Memory B cell (primary cell): ENCODE measurements at regions not wholly inside any gene's neighbourhood (a gene's known extent, or its start where the extent isn't known, plus 50 kb on each side); places are given as distances from the start of the nearest gene placed in this dataset.

ENCODE experiments used
- ATAC-seq: fragments of 150-1000 bp; cut with Tn5 transposase; 2 replicates; pipeline ENCODE4 v1.10.0; 2021; ENCODE audit warnings: low read depth, mild to moderate bottlenecking, moderate library complexity
- DNase-seq, 2 donors: peaks; one replicate each; pipeline ENCODE4 v3.0.0; 2022; ENCODE audit warnings: low spot score in 2 of 2
- H3K27ac Mint-ChIP-seq: one replicate; pipeline ENCODE4 v1.8.0; 2022; ENCODE audit warnings: mild to moderate bottlenecking, moderate library complexity, mixed read lengths
- H3K27me3 Mint-ChIP-seq: one replicate; pipeline ENCODE4 v1.8.0; 2022; ENCODE audit warnings: mixed read lengths
- H3K36me3 Mint-ChIP-seq: one replicate; pipeline ENCODE4 v1.8.0; 2022; ENCODE audit warnings: mild to moderate bottlenecking, mixed read lengths
- H3K4me1 Mint-ChIP-seq: one replicate; pipeline ENCODE4 v1.8.0; 2022; ENCODE audit warnings: mixed read lengths
- H3K4me3 Mint-ChIP-seq: one replicate; pipeline ENCODE4 v1.8.0; 2022; ENCODE audit warnings: mild to moderate bottlenecking, moderate library complexity, mixed read lengths
- H3K9me3 Mint-ChIP-seq: one replicate; pipeline ENCODE4 v1.8.0; 2022; ENCODE audit warnings: mixed read lengths

DNA sequence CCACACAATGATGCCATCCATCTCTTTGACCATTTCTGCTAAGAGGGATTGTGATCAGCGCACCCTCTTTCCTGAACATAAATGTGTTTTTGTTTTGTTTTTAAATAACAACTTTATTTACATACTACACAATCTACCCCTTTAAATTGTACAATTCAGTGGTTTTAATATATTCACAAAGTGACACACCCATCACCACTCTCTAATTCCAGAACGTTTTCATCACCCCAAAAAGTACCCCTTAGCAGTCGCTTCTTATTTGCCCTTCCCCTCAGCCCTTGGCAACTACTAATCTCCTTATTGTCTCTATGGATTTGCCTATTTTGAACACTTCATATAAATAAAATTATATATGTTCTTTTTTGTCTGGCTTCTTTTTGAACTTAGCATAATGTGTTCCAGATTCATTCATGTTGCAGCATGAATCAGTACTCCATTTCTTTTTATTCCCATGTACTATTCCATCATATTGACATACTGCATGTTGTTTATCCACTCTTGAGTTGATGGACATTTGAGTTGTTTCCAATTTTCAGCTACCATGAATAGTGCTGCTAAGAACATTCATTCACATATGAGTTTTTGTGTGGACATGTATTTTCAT, 150.9 kb upstream of the NABP1 start:
- Mint-ChIP-seq H3K4me3 (no peak overlapping the region), H3K27ac (no peak overlapping the region), H3K9me3 (no peaks in the 10 kb centered on the region), H3K36me3 (no peaks in the 10 kb centered on the region), H3K27me3 (peaks cover 2% of the 10 kb centered on the region), H3K4me1 (no peaks in the 10 kb centered on the region)
- ATAC-seq (no peak), DNase-seq (no peak)

DNA sequence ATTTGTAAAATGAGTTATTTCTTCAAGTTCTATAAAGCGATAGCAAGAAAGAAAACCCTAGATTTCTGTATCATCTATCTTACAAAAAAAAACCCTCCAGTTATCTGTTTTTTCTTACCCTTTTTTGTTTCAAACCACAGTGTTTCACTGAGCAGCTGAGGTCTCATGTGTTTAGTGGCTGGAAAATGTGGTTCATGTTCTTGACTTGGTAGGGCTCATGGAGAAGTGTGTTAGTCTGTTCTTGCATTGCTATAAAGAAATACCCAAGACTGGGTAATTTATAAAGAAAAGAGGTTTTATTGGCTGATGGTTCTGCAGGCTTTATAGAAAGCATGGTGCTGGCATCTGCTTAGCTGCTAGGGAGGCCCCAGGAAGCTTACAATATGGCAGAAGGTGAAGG, 147.3 kb upstream of the NABP1 start:
- ATAC-seq = no peak
- no peaks in the 10 kb centered on the region for H3K9me3 Mint-ChIP-seq

DNA sequence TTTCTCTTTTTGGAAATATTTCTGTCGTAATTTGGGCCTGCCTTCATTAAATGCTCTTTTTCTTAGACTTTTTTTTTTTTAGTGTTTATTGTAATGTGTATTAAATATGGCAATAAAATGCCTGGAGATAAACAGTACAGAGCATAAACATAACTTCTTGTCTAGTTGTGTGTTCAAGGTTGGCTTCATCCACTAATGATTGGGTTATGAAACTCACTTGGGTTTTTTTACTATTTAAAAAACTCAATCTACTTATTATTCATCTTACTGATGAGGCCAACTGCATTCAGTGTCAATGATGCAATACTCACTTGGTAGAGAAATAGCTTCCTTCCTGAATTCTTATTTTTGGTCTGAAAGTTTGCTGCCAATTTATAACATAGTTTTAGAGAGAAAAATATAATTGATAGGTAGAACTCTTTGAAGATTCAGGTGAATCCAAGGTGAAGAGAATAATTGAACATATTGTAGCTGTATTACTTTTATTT, 144.2 kb upstream of the NABP1 start:
- Mint-ChIP-seq H3K36me3 (no peaks in the 10 kb centered on the region), H3K4me1 (no peaks in the 10 kb centered on the region), H3K27me3 (peaks cover 12% of the 10 kb centered on the region), H3K9me3 (no peaks in the 10 kb centered on the region), H3K27ac (no peak overlapping the region), H3K4me3 (no peak overlapping the region)
- ATAC-seq = no peak
- no peak for DNase-seq

More for the DNA sequence above, 147.3 kb upstream of the NABP1 start:
- Mint-ChIP-seq H3K4me1 (no peaks in the 10 kb centered on the region), H3K4me3 (no peak overlapping the region), H3K36me3 (no peaks in the 10 kb centered on the region), H3K27me3 (peaks cover 8% of the 10 kb centered on the region), H3K27ac (no peak overlapping the region)
- no peak for DNase-seq

DNA sequence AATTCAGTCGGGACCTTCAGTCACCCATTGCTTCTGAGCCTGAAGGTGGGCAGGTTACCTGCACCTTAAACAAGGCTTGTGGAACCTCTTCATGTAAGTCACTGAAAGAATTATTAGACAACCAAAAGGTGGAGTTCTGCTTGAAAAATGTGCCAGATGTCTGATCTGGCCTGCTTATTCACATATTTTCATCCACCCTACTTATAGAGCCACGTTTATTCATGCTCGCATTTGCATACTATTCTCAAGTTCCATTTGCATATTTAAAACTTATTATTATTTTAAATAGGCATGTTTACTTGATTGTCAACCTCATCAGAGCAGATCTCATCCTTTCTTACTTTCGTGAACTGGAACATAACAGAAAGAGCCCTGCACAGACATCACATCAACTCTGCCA, 140.0 kb upstream of the NABP1 start:
- Mint-ChIP-seq H3K9me3 (no peaks in the 10 kb centered on the region), H3K4me1 (no peaks in the 10 kb centered on the region), H3K27me3 (peaks cover 13% of the 10 kb centered on the region), H3K27ac (no peak overlapping the region), H3K36me3 (no peaks in the 10 kb centered on the region), H3K4me3 (no peak overlapping the region)
- ATAC-seq = no peak
- DNase-seq = no peak

DNA sequence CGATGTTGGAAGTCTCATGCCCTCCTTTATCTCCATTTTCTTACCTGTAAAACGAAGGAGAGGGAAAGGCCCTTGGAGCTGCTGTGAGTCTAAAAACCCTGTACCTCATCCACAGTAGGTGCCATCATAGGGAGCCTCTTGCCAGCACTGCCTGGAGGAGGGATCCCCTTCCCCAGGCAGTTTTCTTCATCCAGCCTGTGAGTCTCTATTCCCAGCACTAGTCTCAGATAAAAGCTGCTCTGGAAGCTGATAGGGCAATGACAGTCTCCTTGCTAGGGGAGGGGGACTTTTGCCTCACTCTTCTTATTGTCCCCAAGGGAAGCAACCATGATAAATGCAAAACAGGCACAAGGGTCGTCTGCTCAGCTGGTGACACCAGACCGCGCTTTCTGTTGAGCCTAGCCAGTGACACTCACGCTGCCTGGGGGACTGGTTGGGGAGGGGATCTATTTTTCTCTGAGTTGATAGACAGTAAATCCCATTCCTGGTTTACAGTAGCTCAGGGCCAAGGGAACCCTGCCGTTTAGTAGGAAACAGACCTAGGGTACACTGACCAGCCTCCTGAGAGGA, 139.5 kb upstream of the NABP1 start:
- no peaks in the 10 kb centered on the region for H3K9me3 Mint-ChIP-seq
- no peak for ATAC-seq
- DNase-seq = no peak
- peaks cover 13% of the 10 kb centered on the region for H3K27me3 Mint-ChIP-seq
- no peak overlapping the region for H3K27ac Mint-ChIP-seq
- no peak overlapping the region for H3K4me3 Mint-ChIP-seq
- H3K36me3 Mint-ChIP-seq = no peaks in the 10 kb centered on the region
- no peaks in the 10 kb centered on the region for H3K4me1 Mint-ChIP-seq

DNA sequence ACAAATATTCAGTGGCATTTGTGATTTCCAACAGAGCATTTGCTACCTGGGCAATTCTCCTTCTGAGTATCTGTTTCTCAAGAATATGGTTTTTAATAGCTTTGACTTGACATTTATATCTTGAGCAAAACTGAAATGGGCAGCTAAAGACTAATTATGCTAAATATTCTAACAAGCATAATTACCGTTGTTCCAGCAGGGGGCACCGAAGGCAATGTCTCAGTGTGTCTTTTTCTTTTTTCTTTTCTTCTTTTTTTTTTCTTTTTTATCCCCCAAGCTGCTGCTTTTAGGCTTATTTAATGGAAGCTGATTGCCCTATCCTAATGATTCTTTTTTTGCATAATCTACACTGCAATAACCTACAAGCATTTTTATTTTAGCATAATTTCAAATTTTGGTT, 138.9 kb upstream of the NABP1 start:
- no peaks in the 10 kb centered on the region for H3K36me3 Mint-ChIP-seq
- no peak overlapping the region for H3K4me3 Mint-ChIP-seq
- H3K27ac Mint-ChIP-seq = no peak overlapping the region
- H3K9me3 Mint-ChIP-seq = no peaks in the 10 kb centered on the region
- ATAC-seq (no peak), DNase-seq (peak in 1 of 2 donors; percentile 2)
- peaks cover 13% of the 10 kb centered on the region for H3K27me3 Mint-ChIP-seq
- no peaks in the 10 kb centered on the region for H3K4me1 Mint-ChIP-seq

DNA sequence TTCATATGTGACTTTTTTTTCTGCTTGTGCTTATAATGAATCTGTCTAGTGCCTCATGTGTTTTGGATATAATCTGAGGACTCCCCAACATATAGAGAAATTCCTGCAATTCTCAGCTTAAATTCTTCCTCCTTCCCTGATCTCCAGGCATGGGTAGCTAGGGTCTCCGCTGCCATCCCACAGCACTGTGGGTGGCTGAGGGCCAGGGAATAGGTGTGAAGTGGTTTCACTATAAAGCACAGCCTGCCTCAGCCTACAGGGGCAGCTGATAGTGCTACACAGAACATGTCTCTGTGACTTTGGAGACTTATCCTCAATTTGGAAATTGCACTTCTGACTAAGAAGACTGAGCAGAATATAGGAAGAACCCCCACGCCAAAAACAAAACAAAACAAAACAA, 137.3 kb upstream of the NABP1 start:
- H3K4me1 Mint-ChIP-seq = no peaks in the 10 kb centered on the region
- H3K36me3 Mint-ChIP-seq = no peaks in the 10 kb centered on the region
- ATAC-seq = no peak
- H3K4me3 Mint-ChIP-seq = no peak overlapping the region
- no peak for DNase-seq
- peaks cover 8% of the 10 kb centered on the region for H3K27me3 Mint-ChIP-seq
- H3K27ac Mint-ChIP-seq = no peak overlapping the region
- peaks cover 5% of the 10 kb centered on the region for H3K9me3 Mint-ChIP-seq

DNA sequence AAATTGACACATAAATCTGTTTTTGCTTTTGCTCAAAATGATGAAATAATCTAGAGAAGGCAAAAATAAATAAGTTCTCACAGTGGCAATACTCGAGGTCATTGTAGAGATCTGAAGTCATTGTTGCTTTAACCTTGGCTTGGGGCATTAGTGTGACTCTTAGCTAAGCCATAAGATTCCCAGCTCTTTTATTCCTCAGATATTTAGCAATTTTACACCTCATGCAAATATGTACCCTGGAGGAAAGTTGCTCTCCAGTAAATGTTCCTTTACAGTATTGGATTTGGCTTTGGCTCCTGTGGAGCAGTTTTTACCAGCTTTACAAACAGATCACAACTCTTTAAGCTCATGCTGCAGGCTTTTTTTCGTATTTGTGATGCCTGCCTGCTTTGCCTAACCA, 134.2 kb upstream of the NABP1 start:
- Mint-ChIP-seq H3K36me3 (no peaks in the 10 kb centered on the region), H3K27ac (no peak overlapping the region), H3K4me3 (no peak overlapping the region), H3K27me3 (peaks cover 7% of the 10 kb centered on the region), H3K9me3 (peaks cover 5% of the 10 kb centered on the region), H3K4me1 (no peaks in the 10 kb centered on the region)
- DNase-seq (no peak), ATAC-seq (no peak)

DNA sequence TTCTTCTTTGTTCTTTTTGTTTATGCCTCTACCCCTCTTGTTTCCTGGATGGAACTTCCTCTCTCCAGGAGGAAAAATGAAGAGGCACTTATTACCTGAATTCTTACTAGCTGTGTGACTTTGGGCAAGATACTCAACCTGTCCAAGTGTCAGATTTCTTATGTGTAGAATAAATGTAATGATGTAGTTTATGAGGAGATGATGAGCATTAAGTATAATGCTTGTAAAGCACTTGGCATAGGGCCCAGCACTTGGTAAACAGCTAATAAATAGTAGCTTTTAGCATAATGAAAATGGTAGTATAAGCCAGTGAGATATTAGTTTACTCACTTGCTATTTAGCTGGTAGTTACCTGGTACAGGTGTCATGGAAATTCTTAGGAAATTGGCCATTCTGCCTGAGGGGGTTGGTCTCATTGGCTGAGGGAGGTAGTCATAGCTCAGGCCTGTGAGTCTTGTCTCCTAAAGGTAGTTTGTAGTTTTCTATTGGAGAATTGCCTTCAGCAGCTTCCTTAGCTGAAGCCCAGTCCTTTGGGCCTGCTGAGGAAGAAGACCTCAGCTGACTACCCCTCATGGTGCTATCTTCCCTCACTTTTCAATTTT, 133.4 kb upstream of the NABP1 start:
- Mint-ChIP-seq H3K9me3 (peaks cover 5% of the 10 kb centered on the region), H3K4me3 (no peak overlapping the region), H3K4me1 (no peaks in the 10 kb centered on the region), H3K27ac (no peak overlapping the region), H3K27me3 (peaks cover 7% of the 10 kb centered on the region), H3K36me3 (no peaks in the 10 kb centered on the region)
- ATAC-seq (no peak), DNase-seq (no peak)

DNA sequence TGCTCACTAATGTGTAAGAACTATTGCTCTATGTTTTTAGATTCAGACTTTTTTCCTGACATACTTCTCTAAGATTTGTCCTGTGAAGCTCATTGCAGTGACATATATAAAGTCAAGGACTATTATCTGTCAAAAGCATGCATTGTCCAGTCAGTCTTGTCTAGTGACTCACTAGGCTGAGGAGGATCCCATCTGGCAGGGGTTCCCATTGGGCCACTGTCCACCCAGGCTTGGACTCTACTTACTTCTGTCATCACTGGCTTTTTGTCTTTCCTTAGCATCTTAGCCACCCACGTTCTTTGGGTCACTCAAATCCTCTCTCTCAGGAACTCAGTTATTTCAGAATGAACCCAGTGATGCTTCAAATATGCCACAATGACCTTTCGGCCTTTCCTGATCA, 132.6 kb upstream of the NABP1 start:
- H3K4me3 Mint-ChIP-seq = no peak overlapping the region
- no peak overlapping the region for H3K27ac Mint-ChIP-seq
- ATAC-seq (no peak), DNase-seq (no peak)
- no peaks in the 10 kb centered on the region for H3K36me3 Mint-ChIP-seq
- no peaks in the 10 kb centered on the region for H3K4me1 Mint-ChIP-seq
- peaks cover 5% of the 10 kb centered on the region for H3K9me3 Mint-ChIP-seq
- H3K27me3 Mint-ChIP-seq = peaks cover 9% of the 10 kb centered on the region

DNA sequence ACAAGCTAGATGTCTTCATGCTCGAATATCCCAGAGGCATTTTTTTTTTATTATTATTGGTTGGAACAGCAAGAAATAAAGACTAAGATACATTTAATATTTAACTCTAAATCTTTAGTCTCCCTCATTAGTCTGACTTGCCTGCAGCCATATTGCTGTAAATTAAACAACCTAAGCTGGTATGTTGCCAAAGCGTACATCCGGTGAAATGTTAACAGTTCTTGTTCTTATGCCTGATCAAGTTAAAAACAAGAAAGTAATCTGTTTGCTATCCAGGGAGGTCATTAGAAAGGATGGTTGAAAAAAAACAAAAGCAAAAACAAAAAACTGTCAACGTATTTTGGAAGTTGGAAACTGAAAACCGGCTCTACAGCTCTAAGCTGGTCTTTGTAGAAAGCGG, 125.9 kb upstream of the NABP1 start:
- peaks cover 14% of the 10 kb centered on the region for H3K27me3 Mint-ChIP-seq
- H3K4me3 Mint-ChIP-seq = no peak overlapping the region
- no peak overlapping the region for H3K27ac Mint-ChIP-seq
- ATAC-seq = no peak
- H3K36me3 Mint-ChIP-seq = no peaks in the 10 kb centered on the region
- DNase-seq = no peak
- no peaks in the 10 kb centered on the region for H3K9me3 Mint-ChIP-seq
- peaks cover 2% of the 10 kb centered on the region for H3K4me1 Mint-ChIP-seq

DNA sequence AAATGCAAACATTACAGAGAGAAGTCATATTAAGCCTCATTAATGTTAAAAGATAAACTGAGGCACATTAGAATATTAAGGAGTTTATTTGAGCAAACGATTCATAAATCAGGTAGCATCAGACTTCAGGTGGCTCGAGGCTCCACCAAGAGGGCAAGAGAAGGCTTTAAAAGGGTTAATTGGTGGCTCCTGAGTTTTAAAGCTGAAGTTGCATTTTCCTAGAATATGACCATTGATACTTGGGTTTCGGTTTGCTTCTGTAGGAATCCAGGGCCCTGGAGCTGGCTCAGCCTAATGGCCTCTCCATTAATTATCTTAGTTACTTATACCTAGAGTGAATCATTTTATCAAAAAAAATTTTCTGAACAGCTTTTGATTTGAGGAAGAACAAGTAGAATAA, 123.7 kb upstream of the NABP1 start:
- ATAC-seq = no peak
- Mint-ChIP-seq H3K27ac (no peak overlapping the region), H3K36me3 (no peaks in the 10 kb centered on the region), H3K27me3 (peaks cover 11% of the 10 kb centered on the region), H3K9me3 (no peaks in the 10 kb centered on the region), H3K4me3 (no peak overlapping the region), H3K4me1 (peaks cover 2% of the 10 kb centered on the region)
- DNase-seq = no peak

DNA sequence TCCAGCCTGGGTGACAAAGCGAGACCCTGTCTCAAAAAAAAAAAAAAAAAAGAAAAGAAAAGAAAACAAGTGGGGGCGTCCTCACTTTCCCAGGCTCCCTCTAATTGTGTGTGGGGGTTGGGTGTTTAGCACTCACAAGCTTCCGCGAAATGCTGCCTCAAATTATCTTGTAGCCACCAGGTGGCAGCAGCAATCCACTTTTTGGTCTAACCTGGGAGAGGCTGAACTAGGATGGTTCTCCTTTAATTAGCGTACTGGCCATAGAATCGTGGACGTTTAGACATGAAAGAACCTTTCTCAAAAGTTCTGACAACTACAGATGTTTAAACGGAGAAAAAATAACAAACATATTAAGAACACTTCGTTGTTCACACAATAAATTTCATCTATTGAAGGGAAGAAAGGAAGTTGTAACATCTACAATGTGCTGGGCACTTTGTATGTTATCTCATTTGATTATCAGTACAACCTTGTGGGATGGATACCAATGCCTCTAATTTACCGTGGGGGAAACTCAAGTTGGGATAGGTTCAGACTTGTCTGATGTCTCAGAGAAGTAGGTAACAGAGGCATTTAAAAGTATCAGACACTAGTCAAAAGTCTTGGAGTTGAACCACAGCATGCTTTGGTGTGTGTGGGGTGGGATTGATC, 122.7 kb upstream of the NABP1 start:
- Mint-ChIP-seq H3K36me3 (no peaks in the 10 kb centered on the region), H3K4me1 (peaks cover 2% of the 10 kb centered on the region), H3K27ac (no peak overlapping the region), H3K4me3 (no peak overlapping the region), H3K9me3 (no peaks in the 10 kb centered on the region), H3K27me3 (peaks cover 10% of the 10 kb centered on the region)
- ATAC-seq (peak; percentile 92), DNase-seq (peak; percentile 78 to 86)

DNA sequence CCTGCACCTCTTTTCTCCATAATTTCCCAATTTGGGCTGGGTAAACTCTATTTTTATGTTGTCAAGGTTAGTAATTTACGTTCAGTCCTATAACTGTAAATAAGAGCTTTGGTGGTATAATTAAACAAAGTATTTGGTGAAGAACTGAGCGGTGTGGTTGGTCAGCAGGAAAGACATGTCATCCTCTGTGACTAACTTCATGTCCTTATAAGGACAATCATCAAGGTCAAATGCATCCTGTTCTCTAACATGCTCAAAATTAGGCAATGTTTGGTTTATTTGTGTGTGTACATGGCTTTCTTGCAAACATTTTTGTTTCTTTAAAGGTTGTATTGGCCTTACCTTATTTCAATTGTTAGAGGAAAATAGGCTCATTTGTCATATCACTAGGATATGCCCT, 121.5 kb upstream of the NABP1 start:
- no peaks in the 10 kb centered on the region for H3K36me3 Mint-ChIP-seq
- H3K27ac Mint-ChIP-seq = no peak overlapping the region
- H3K4me3 Mint-ChIP-seq = no peak overlapping the region
- no peak for DNase-seq
- H3K4me1 Mint-ChIP-seq = peaks cover 2% of the 10 kb centered on the region
- H3K9me3 Mint-ChIP-seq = no peaks in the 10 kb centered on the region
- peaks cover 5% of the 10 kb centered on the region for H3K27me3 Mint-ChIP-seq
- no peak for ATAC-seq
